NCI-H2196 treated with DMSO at 0.1 percent for 48 hours (cell line): ENCODE measurements at regions not wholly inside any gene's neighbourhood (a gene's known extent, or its start where the extent isn't known, plus 50 kb on each side); places are given as distances from the start of the nearest gene placed in this dataset.
"Not testable (repeated sequence)": the region's sequence is repeated elsewhere in the genome, so short reads cannot be mapped to it uniquely, and the experiment has no call there.

Experiments used
- DNase-seq: peaks from one replicate; lab custom pipeline; 2025; ENCODE audit not compliant: unreplicated experiment; lab: John Stamatoyannopoulos, UW

DNA sequence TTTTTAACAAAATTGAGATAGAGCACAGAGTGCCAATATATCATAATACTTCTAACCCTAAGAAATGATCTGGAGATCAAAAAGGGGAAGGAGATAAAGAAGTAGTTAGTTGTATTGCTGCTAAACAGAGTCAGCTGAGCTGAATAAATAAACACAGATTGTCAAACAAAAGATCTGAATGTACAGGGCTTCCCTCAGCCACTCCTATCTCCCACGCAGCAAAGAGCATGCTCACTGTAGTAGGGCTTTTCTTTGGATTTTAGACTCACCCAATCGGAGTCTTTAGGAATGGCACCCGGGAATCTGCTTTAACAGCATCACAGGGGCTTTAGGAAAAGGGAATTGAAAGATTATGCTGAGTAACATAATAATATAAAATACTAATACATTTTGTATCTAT is 222.2 kb upstream of the STXBP5 start:
- no peak for DNase-seq

- no peak for DNase-seq
Observed at GRCh38 chr6:146984251-146984924, 219.8 kb upstream of the STXBP5 start.

DNA sequence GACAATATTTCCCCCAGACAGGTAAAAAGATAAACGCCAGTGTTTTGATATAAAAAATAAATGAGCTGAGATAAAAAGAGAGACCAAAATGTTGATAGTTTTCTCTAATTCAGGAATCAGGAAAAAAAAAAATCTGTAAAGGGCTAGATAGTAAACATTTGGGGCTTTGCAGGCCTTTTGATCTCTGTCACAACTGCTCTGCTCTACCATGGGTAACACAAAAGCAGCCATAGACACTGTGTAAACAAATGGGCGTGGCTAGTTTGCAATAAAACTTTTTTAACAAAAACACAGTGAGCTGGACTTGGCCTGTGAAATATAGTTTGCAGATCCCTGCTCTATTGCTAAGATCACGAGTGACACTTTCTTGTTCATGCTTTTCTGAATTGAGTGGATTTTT is 219.1 kb upstream of the STXBP5 start:
- peak; percentile 6 for DNase-seq

DNA sequence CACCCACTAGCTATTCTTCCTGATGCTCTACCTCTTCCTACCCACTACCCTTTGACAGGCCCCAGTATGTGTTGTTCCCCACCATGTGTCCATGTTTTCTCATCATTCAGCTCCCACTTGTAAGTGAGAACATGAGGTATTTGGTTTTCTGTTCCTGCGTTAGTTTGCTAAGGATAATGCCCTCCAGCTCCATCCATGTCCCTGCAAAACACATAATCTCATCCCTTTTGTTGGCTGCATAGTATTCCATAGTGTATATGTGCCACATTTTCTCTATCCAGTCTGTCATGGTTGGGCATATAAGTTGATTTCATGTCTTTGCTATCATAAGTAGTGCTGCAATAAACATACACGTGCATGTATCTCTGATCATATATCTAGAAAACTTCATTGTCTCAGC is 218.3 kb upstream of the STXBP5 start:
- DNase-seq: no peak

- DNase-seq: not testable (repeated sequence)
Observed at GRCh38 chr6:146987938-146988337, 216.3 kb upstream of the STXBP5 start.

GRCh38 chr6:146989860-146990259 is 214.4 kb upstream of the STXBP5 start:
- no peak for DNase-seq

DNA sequence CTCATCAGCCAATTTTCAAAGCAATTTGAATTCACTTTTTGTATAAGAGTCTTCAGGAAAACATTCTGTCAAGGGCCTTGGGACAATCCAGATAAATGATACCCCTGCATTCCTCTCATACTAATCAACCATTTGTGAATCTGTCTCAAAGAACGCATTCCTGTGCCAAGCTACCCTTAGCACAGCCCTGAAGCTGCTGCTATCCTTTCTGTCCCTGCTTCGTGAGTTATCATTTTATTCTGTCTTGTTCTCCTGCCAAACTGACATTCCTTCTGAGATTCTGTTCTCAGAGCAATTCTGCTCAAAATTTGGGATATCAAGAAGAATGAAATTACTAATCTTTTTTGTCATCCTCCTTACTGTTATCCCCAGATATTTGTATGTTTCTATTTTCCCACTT is 213.9 kb upstream of the STXBP5 start:
- no peak for DNase-seq

DNA sequence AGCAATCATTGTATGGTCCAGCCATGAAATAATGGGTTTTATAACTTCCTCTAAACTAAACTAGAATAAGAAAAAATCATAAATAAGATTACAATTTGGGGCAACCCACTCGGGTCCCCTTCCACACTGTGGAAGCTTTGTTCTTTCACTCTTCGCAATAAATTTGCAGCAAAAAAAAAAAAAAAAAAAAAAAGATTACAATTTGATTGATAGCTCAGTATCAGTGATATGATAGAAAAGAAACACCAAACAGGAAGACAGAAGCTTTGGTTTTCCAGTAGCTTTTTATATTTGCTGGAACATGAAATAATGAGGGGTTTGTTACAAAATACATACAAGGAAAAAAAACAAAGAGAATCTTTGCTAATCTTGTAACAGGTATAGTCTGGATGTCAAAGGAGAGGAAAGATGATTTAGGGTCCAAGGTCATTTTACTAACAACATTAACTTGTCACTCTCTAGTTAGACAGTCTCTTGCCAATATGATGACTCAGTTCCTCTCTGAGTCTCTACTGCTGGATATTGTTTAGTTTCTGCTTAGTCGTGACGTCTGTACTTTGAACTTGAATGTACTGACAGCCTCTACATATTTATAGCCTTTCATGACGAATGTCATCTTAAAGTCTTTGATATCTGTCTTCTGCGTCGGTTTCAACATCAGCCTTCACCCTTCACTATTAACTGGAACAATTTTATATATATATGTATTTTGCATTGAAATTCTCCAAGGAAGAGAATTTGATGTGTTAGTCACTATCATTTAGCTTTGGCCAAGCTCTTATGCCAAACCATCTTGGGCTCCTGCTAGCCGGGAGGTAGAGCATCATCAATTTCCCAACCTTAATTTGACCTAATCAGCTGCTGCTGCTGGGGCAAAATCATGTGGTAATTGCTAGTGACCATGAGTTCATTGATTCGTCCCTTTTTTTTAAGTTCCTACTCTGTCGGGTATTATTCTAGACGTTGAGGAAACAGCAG is 213.1 kb upstream of the STXBP5 start:
- no peak for DNase-seq

GRCh38 chr6:146997062-146997461 is 207.2 kb upstream of the STXBP5 start:
- no peak for DNase-seq

DNA sequence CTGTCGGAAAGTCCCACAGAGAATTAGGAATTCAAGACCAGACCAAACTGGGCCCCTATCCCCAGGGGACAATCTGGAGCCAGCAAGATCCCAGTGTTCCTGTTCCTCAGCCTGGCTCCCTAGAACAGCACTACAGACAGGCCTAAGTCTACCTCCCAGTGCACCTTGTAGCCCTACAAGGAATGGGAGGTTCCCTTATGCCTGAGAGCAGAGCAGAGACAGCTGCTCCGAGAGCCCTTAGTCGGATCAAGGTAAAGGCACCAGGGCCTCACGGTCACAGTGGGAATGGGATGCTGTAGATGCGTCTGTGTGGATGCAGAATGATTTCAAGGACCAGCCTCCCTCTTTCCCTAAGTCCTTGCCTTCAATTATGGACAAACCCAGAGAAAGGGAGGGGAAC is 204.5 kb upstream of the STXBP5 start:
- DNase-seq: no peak

DNA sequence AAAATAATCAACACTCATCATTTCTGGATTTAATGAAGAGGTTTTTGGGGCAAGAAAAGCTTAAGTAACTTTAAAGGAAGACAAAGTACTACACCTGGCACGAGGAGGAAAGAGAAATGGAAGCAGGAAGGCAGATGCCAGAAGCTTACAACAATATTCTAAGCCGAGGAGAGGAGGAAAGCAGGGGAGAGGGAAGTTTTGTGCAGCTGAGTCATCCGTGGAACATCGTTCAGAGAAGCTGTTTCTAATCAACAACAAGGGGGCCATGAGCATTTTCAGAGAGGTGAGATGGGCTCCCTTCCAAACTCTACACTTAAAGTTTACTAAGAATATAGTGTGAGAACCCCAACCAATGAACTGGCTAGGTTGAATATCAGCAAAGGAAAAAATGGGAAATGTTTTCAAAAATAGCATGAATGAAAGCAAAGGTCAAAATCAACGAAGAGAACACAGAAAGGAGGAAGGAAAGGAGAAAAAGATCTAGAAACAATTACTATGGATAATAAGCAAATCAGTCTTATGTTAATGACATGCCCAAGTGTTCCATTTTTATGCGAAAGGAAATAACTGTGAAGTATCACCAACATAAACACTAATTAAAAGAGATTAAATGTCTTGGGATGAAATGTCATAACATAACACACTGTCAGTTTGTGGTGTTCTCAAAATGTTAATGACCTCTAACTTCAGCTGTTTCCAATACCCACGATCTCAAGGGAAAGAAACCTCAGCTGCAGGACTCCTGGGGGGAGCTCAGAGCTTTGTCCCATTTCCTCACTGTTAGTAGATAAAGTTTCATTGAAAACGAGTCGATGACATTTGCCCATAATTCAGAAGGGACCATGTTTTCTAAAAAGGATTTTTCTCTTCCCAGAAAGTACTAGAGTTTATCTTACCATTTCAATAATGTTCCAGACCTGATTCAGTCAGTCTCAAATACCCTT is 203.4 kb upstream of the STXBP5 start:
- DNase-seq: no peak

GRCh38 chr6:147001621-147002020 is 202.6 kb upstream of the STXBP5 start:
- no peak for DNase-seq

DNA sequence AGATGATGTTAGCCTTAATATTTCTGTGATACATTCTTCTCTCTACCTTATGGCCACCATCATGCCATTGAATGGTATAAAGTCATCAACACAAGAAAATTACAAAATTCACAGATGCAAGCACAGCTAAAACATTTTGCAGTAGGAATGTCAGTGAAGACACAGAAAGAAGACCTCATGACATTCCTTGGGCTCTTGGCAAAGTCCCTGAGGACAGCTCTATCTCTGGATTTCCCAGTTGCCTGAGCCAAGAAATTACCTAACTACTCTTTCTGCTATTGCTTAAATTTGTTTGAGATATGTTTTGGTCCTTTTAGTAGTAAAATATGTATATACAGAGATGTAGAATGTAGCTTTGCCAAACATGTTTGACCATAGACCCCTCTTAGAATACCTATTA is 201.0 kb upstream of the STXBP5 start:
- DNase-seq: no peak

DNA sequence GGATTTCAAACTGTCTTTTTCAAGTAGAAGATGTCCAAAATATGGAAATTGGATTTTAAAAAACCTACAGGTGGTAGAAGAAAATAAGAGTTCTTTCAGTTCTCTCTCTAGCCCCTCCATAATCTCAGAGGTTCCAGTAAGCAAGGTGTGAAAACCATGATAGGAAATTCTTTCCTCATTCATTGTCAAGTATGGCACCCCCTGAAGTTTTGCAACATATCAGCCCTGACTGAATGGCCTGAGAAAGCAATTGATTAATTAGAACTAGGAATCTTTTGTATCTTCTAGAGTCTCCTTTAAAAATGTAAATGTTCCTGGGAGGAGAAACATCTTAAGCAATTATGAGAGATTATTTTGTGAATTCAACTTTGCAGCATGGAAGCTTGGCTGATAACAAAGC is 198.7 kb upstream of the STXBP5 start:
- no peak for DNase-seq

DNA sequence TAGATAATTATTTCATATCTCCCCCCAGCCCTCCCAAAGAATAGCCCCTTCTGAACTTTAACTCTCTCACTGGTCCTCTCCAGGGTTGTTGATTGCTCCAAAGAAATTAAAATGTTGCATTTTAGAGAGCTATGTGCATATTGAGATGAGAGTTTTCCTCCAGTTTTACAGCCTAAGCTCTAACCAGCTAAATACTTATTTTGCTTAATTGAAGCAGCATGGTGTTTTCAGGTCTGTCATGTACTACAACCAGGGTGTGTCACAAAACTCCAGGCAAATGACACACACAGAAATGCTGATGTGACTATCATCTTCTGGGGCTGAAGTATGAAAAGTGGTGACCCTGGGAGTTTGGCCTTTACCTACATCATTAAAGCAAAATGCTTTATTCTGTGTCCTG is 196.8 kb upstream of the STXBP5 start:
- DNase-seq: no peak

- DNase-seq: no peak
Observed at GRCh38 chr6:147009358-147009757, 194.9 kb upstream of the STXBP5 start.

GRCh38 chr6:147015674-147016073 is 188.5 kb upstream of the STXBP5 start:
- no peak for DNase-seq

- no peak for DNase-seq
Observed at GRCh38 chr6:147016440-147016839, 187.8 kb upstream of the STXBP5 start.

- no peak for DNase-seq
Observed at GRCh38 chr6:147017153-147017552, 187.1 kb upstream of the STXBP5 start.

DNA sequence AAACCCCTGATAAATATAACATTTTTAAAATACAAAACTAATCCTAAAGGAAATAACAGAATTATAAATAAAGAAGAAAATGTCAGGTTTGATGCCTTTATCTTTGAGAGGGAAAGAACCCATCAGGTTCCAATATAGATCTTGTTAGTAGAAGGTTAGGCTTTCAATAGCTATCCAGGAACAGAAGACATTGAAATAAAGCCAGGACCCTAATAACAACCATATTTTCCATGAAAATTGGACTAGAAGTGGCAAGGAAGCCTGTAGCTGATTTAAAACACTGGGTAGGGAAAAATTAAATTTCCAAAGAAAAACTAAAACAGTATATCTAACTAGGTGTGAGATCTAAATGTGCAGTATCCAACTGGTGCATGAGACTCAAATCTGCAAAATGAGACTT is 185.2 kb upstream of the STXBP5 start:
- DNase-seq: no peak

DNA sequence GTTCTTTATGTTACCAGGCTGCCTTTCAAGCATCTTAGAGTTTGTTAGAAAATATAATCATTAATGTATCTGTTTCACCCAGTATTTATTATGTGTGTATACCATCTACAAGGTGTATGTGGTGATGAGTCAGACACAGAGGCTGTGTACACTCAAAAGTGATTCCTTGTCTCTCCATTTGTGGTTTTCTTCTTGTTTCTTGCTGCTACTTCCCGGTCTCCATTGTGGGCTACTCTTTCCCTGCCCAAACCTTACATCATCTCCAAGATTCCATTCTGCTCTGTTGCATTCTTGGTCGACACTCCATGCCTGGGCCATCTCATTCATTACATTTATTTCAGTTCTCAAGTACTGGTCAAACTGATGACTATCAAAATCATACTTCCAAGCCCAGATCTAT is 182.2 kb upstream of the STXBP5 start:
- no peak for DNase-seq
